Thyroid gland (tissue), 4 donors: ENCODE measurements at regions not wholly inside any gene's neighbourhood (a gene's known extent, or its start where the extent isn't known, plus 50 kb on each side); places are given as distances from the start of the nearest gene placed in this dataset.

Source experiments
- DNase-seq, 2 donors: peaks; one replicate each; pipeline ENCODE4 v3.0.0-alpha.2; 2019
- H3K27ac ChIP-seq, 3 donors: fragments of 200-600 bp; sonication (generic); 1 replicate in 2 of 3; 2 replicates in 1 of 3; pipeline ENCODE4 v1.5.1; 2016 to 2019; ENCODE audit warnings: mild to moderate bottlenecking in 1 of 3, moderate library complexity in 1 of 3
- H3K27me3 ChIP-seq: fragments of 200-600 bp; sonication (generic); one replicate; pipeline ENCODE4 v1.5.1; 2019
- H3K36me3 ChIP-seq, 2 donors: fragments of 200-600 bp; sonication (generic); one replicate each; pipeline ENCODE4 v1.5.1; 2016 to 2019
- H3K4me1 ChIP-seq, 2 donors: fragments of 200-600 bp; sonication (generic); one replicate each; pipeline ENCODE4 v1.5.1; 2017 to 2019
- H3K4me3 ChIP-seq, 3 donors: fragments of 200-600 bp; sonication (generic); replicated peaks in 1 of 3; 1 replicate in 2 of 3; 2 replicates in 1 of 3; pipeline ENCODE4 v1.5.1; 2016; ENCODE audit warnings: mild to moderate bottlenecking in 1 of 3
- H3K9me3 ChIP-seq: fragments of 200-600 bp; sonication (generic); one replicate; pipeline ENCODE4 v1.5.1; 2017
- CTCF ChIP-seq, 6 experiments: fragments of 200-600 bp in 3 of 6; fragments of 450-650 bp in 3 of 6; sonication (generic) in 3 of 6; IDR thresholded peaks; one replicate each; pipeline ENCODE4 v1.5.1; 2016 to 2019; ENCODE audit warnings: antibody characterized with exemption in 6 of 6, mild to moderate bottlenecking in 2 of 6, inconsistent platforms in 1 of 6, moderate library complexity in 1 of 6
- POLR2A ChIP-seq, 2 donors: fragments of 450-650 bp; IDR thresholded peaks; one replicate each; pipeline ENCODE4 v1.6.1; 2017; ENCODE audit warnings: antibody characterized with exemption in 2 of 2, mild to moderate bottlenecking in 2 of 2, moderate library complexity in 1 of 2
- WGBS, 2 donors: methylation state at CpG; one replicate each; pipeline ENCODE4 v1.1.5; 2017; 5-methylcytosine and 5-hydroxymethylcytosine counted together
- intact Hi-C: fragments of 100-400 bp; cut with DNase I; formaldehyde crosslinking; loops from one replicate; pipeline ENCODE4 v1.15.1; 2023

GRCh38 chr4:28921886-28922285 lies 1798.3 kb upstream of the PCDH7 start:
- no peak overlapping the region for H3K27ac ChIP-seq
- TF ChIP-seq CTCF (IDR thresholded peaks at IDR 0.05) (no peak), POLR2A (IDR thresholded peaks at IDR 0.05) (no peak)
- H3K9me3 ChIP-seq: no peaks in the 10 kb centered on the region
- H3K27me3 ChIP-seq: no peaks in the 10 kb centered on the region
- intact Hi-C loops: no loop called here
- no peak for DNase-seq
- H3K4me1 ChIP-seq: no peaks in the 10 kb centered on the region
- 65 to 71% methylated on average over 5 of the region's 5 CpGs for WGBS, 2 donors
- no peak overlapping the region for H3K4me3 ChIP-seq
- H3K36me3 ChIP-seq: no peaks in the 10 kb centered on the region

GRCh38 chr4:28926156-28926555 lies 1794.0 kb upstream of the PCDH7 start:
- no peak for DNase-seq
- H3K4me1 ChIP-seq: no peaks in the 10 kb centered on the region
- H3K27ac ChIP-seq: no peak overlapping the region
- no peak overlapping the region for H3K4me3 ChIP-seq
- H3K27me3 ChIP-seq: no peaks in the 10 kb centered on the region
- H3K9me3 ChIP-seq: no peaks in the 10 kb centered on the region
- H3K36me3 ChIP-seq: no peaks in the 10 kb centered on the region
- TF ChIP-seq POLR2A (IDR thresholded peaks at IDR 0.05) (no peak), CTCF (IDR thresholded peaks at IDR 0.05) (no peak)
- intact Hi-C loops: no loop called here

- H3K27me3 ChIP-seq: no peaks in the 10 kb centered on the region
- intact Hi-C loops: no loop called here
- no peak overlapping the region for H3K27ac ChIP-seq
- no peak overlapping the region for H3K4me3 ChIP-seq
- DNase-seq: no peak
- no peaks in the 10 kb centered on the region for H3K4me1 ChIP-seq
- H3K9me3 ChIP-seq: no peaks in the 10 kb centered on the region
- no peaks in the 10 kb centered on the region for H3K36me3 ChIP-seq
- TF ChIP-seq POLR2A (IDR thresholded peaks at IDR 0.05): no peak
- no peak for TF ChIP-seq CTCF (IDR thresholded peaks at IDR 0.05)
Observed at GRCh38 chr4:28942631-28943030, 1777.5 kb upstream of the PCDH7 start.

- Histone ChIP-seq H3K4me1 (no peaks in the 10 kb centered on the region), H3K27me3 (no peaks in the 10 kb centered on the region), H3K4me3 (no peak overlapping the region), H3K36me3 (no peaks in the 10 kb centered on the region), H3K9me3 (no peaks in the 10 kb centered on the region), H3K27ac (no peak overlapping the region)
- no peak for DNase-seq
- 73 to 82% methylated on average over 1 of the region's 1 CpG for WGBS, 2 donors
- no peak for TF ChIP-seq CTCF (IDR thresholded peaks at IDR 0.05)
- TF ChIP-seq POLR2A (IDR thresholded peaks at IDR 0.05): no peak
- intact Hi-C loops: no loop called here
Observed at GRCh38 chr4:28947374-28947773, 1772.8 kb upstream of the PCDH7 start.

GRCh38 chr4:28948501-28948900 lies 1771.7 kb upstream of the PCDH7 start:
- H3K4me3 ChIP-seq: no peak overlapping the region
- no peaks in the 10 kb centered on the region for H3K9me3 ChIP-seq
- H3K27me3 ChIP-seq: no peaks in the 10 kb centered on the region
- intact Hi-C loops: no loop called here
- H3K36me3 ChIP-seq: no peaks in the 10 kb centered on the region
- H3K4me1 ChIP-seq: no peaks in the 10 kb centered on the region
- DNase-seq: no peak
- no peak overlapping the region for H3K27ac ChIP-seq
- WGBS, 2 donors: 63 to 77% methylated on average over 2 of the region's 2 CpGs
- no peak for TF ChIP-seq POLR2A (IDR thresholded peaks at IDR 0.05)
- TF ChIP-seq CTCF (IDR thresholded peaks at IDR 0.05): no peak
